ENCODE measurements at regions not wholly inside any gene's neighbourhood (a gene's known extent, or its start where the extent isn't known, plus 50 kb on each side); places are given as distances from the start of the nearest gene placed in this dataset.

GRCh38 chr5:114648940-114649339, 287.1 kb downstream of the KCNN2 start:
- DNase-seq = no peak

GRCh38 chr5:114644576-114644975, 282.7 kb downstream of the KCNN2 start:
- no peak for DNase-seq

GRCh38 chr5:114636271-114636670, 274.4 kb downstream of the KCNN2 start:
- no peak for DNase-seq

- DNase-seq = no peak
These were observed 273.4 kb downstream of the KCNN2 start for GRCh38 chr5:114634967-114635901.

GRCh38 chr5:114634517-114634916, 272.6 kb downstream of the KCNN2 start:
- DNase-seq = no peak

GRCh38 chr5:114612406-114612805, 250.5 kb downstream of the KCNN2 start:
- DNase-seq = no peak

- no peak for DNase-seq
These were observed 219.3 kb downstream of the KCNN2 start for GRCh38 chr5:114581136-114581535.

- no peak for DNase-seq
These were observed 204.0 kb downstream of the KCNN2 start for GRCh38 chr5:114565871-114566270.

- DNase-seq = no peak
These were observed 203.3 kb downstream of the KCNN2 start for GRCh38 chr5:114565139-114565538.

GRCh38 chr5:114561415-114561814, 199.5 kb downstream of the KCNN2 start:
- DNase-seq = no peak
